ENCODE measurements at regions not wholly inside any gene's neighbourhood (a gene's known extent, or its start where the extent isn't known, plus 50 kb on each side); places are given as distances from the start of the nearest gene placed in this dataset.
A peak's percentile ranks its signal among the peaks of the same experiment; 100 is the strongest.
"Not testable (repeated sequence)": the region's sequence is repeated elsewhere in the genome, so short reads cannot be mapped to it uniquely, and the experiment has no call there.

DNA sequence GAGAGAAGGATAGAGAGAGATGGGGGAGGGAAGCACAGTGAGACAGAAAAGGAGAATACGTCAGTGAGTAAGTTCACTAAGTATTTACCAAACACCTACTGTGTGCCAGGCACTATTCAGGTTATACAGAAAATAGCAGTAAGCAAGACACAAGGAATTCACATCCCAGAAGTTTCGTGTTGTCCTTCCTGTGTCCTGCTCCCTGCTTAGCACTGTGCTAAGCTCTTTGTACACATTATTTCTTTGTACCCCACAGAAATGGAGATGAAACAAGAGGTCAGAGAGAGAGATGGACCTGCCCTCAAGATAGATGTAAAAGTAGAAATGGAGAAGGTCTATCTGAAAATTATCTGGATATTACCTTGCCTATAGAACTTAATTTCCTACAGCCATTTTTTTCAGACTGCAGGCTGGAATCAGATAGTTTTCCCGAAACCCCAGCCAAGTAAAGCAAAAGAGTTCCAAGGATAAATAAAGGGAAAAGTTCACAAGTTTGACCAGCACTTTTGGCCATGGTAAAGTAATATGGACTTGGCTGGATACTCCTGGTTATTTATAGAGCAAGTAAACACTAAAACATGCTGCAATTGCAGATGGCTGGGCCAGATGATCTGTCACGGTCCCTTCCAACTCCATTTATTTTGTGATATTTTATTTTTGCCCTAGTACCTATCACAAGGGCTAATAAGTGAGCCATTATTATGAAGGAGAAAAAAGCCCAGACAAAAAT is 353.7 kb upstream of the SLC7A11 start:
- H3K27me3 ChIP-seq (ENCODE audit: insufficient read depth, low read length, poor library complexity, severe bottlenecking): no peaks in the 10 kb centered on the region
- no peaks in the 10 kb centered on the region for H3K4me1 ChIP-seq (ENCODE audit: insufficient read depth, low read length)
- ChIA-PET CTCF (no interaction called here), POLR2A (no interaction called here)
- H3K9me3 Mint-ChIP-seq: peaks cover 0 to 5% (median 0%) of the 10 kb centered on the region in 5 donors
- no peak overlapping the region for H3K27ac ChIP-seq (ENCODE audit: low read depth, low read length)
- no peak for DNase-seq
- no peaks in the 10 kb centered on the region for H3K9me3 ChIP-seq (ENCODE audit: low read length)
- no peaks in the 10 kb centered on the region for H3K36me3 ChIP-seq (ENCODE audit: insufficient read depth, low read length)
- no peak overlapping the region for H3K27ac Mint-ChIP-seq
- no peaks in the 10 kb centered on the region for H3K36me3 Mint-ChIP-seq
- no peaks in the 10 kb centered on the region for H3K4me1 Mint-ChIP-seq
- no peak overlapping the region for H3K4me3 Mint-ChIP-seq
- no peak overlapping the region for H3K4me3 ChIP-seq (ENCODE audit: low read length)
- H3K27me3 Mint-ChIP-seq: peaks cover 0 to 1% of the 10 kb centered on the region in 2 donors

- H3K27me3 ChIP-seq (ENCODE audit: insufficient read depth, low read length, poor library complexity, severe bottlenecking): no peaks in the 10 kb centered on the region
- H3K4me1 ChIP-seq (ENCODE audit: insufficient read depth, low read length): no peaks in the 10 kb centered on the region
- no peak overlapping the region for H3K4me3 ChIP-seq (ENCODE audit: low read length)
- CTCF ChIA-PET: no interaction called here
- DNase-seq: no peak
- H3K36me3 Mint-ChIP-seq: no peaks in the 10 kb centered on the region
- no peaks in the 10 kb centered on the region for H3K36me3 ChIP-seq (ENCODE audit: insufficient read depth, low read length)
- peaks cover 0 to 4% (median 0%) of the 10 kb centered on the region in 5 donors for H3K9me3 Mint-ChIP-seq
- H3K4me1 Mint-ChIP-seq: no peaks in the 10 kb centered on the region
- no peak overlapping the region for H3K4me3 Mint-ChIP-seq
- H3K9me3 ChIP-seq (ENCODE audit: low read length): no peaks in the 10 kb centered on the region
- no peak overlapping the region for H3K27ac Mint-ChIP-seq
- no peak overlapping the region for H3K27ac ChIP-seq (ENCODE audit: low read depth, low read length)
- POLR2A ChIA-PET: no interaction called here
- peaks cover 0 to 1% of the 10 kb centered on the region in 2 donors for H3K27me3 Mint-ChIP-seq
Observed at GRCh38 chr4:138595171-138595570, 353.0 kb upstream of the SLC7A11 start.

- DNase-seq: no peak
- Histone ChIP-seq H3K4me3 (ENCODE audit: low read length) (no peak overlapping the region), H3K9me3 (ENCODE audit: low read length) (no peaks in the 10 kb centered on the region), H3K27me3 (ENCODE audit: insufficient read depth, low read length, poor library complexity, severe bottlenecking) (no peaks in the 10 kb centered on the region), H3K4me1 (ENCODE audit: insufficient read depth, low read length) (no peaks in the 10 kb centered on the region), H3K36me3 (ENCODE audit: insufficient read depth, low read length) (no peaks in the 10 kb centered on the region), H3K27ac (ENCODE audit: low read depth, low read length) (no peak overlapping the region)
- Mint-ChIP-seq H3K9me3 (peaks cover 0 to 2% (median 0%) of the 10 kb centered on the region in 5 donors), H3K27me3 (peaks cover 0 to 1% of the 10 kb centered on the region in 2 donors), H3K36me3 (no peaks in the 10 kb centered on the region), H3K4me1 (no peaks in the 10 kb centered on the region), H3K27ac (no peak overlapping the region), H3K4me3 (no peak overlapping the region)
- ChIA-PET POLR2A (interaction anchor here (0.6 kb wide), 1 partner anchor 785 kb away, joined by 5 read pairs; no protein-coding TSS in a partner anchor), CTCF (no interaction called here)
Observed at GRCh38 chr4:138592796-138593195, 350.6 kb upstream of the SLC7A11 start.

DNA sequence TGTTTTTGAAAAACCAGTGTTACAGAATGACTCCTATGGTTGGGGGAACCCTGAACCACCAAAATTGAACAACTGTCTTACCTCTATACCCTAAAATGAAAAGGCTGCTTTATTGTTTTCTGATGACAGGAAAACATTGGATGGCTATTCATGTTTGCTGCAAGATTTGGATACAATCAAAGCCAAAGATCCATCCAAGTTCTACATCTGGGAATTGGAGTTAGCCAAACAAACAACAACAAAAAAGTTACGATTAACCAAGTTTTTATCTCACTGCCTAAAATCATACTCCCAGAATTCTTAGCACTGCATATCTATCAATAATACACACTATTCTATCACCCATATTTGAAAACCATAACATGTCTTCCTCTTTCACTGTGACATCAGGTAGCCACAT is 349.7 kb upstream of the SLC7A11 start:
- no peaks in the 10 kb centered on the region for H3K4me1 Mint-ChIP-seq
- ChIA-PET POLR2A (no interaction called here), CTCF (no interaction called here)
- Histone ChIP-seq H3K4me1 (ENCODE audit: insufficient read depth, low read length) (no peaks in the 10 kb centered on the region), H3K27ac (ENCODE audit: low read depth, low read length) (no peak overlapping the region), H3K9me3 (ENCODE audit: low read length) (no peaks in the 10 kb centered on the region), H3K4me3 (ENCODE audit: low read length) (no peak overlapping the region), H3K27me3 (ENCODE audit: insufficient read depth, low read length, poor library complexity, severe bottlenecking) (no peaks in the 10 kb centered on the region), H3K36me3 (ENCODE audit: insufficient read depth, low read length) (no peaks in the 10 kb centered on the region)
- H3K9me3 Mint-ChIP-seq: peaks cover 0 to 2% (median 0%) of the 10 kb centered on the region in 5 donors
- no peak for DNase-seq
- H3K4me3 Mint-ChIP-seq: no peak overlapping the region
- no peaks in the 10 kb centered on the region for H3K36me3 Mint-ChIP-seq
- H3K27ac Mint-ChIP-seq: no peak overlapping the region
- H3K27me3 Mint-ChIP-seq: peaks cover 0 to 1% of the 10 kb centered on the region in 2 donors

DNA sequence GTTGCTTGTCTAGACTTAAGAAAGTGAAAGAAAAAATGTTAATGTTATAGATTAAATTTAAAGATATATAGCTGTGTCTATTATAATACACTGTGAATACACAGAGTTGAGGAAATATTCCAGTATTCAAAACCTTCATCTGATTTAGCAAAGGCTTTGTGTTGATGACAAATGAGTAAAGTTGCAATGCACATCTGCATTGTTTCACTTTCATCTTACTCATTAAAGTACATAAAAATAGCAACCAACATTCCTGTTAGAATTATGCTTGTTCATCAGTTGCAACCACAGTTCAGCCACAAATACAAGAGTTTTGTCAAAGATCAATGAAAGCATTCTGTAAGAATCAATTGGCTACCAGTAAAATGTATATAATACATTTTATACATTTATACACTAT is 346.4 kb upstream of the SLC7A11 start:
- Histone ChIP-seq H3K9me3 (ENCODE audit: low read length) (no peaks in the 10 kb centered on the region), H3K27ac (ENCODE audit: low read depth, low read length) (no peak overlapping the region), H3K27me3 (ENCODE audit: insufficient read depth, low read length, poor library complexity, severe bottlenecking) (no peaks in the 10 kb centered on the region), H3K4me1 (ENCODE audit: insufficient read depth, low read length) (no peaks in the 10 kb centered on the region), H3K36me3 (ENCODE audit: insufficient read depth, low read length) (no peaks in the 10 kb centered on the region), H3K4me3 (ENCODE audit: low read length) (no peak overlapping the region)
- no peaks in the 10 kb centered on the region for H3K27me3 Mint-ChIP-seq
- H3K27ac Mint-ChIP-seq: no peak overlapping the region
- ChIA-PET CTCF (no interaction called here), POLR2A (no interaction called here)
- no peaks in the 10 kb centered on the region for H3K36me3 Mint-ChIP-seq
- H3K4me3 Mint-ChIP-seq: no peak overlapping the region
- no peaks in the 10 kb centered on the region for H3K4me1 Mint-ChIP-seq
- no peak for DNase-seq
- peaks cover 0 to 4% (median 0%) of the 10 kb centered on the region in 5 donors for H3K9me3 Mint-ChIP-seq

GRCh38 chr4:138579146-138579545 is 337.0 kb upstream of the SLC7A11 start:
- POLR2A ChIA-PET: no interaction called here
- H3K4me1 ChIP-seq (ENCODE audit: insufficient read depth, low read length): no peaks in the 10 kb centered on the region
- H3K9me3 ChIP-seq (ENCODE audit: low read length): no peaks in the 10 kb centered on the region
- H3K36me3 ChIP-seq (ENCODE audit: insufficient read depth, low read length): no peaks in the 10 kb centered on the region
- no peak overlapping the region for H3K4me3 Mint-ChIP-seq
- CTCF ChIA-PET: no interaction called here
- H3K4me1 Mint-ChIP-seq: no peaks in the 10 kb centered on the region
- no peaks in the 10 kb centered on the region for H3K27me3 Mint-ChIP-seq
- no peak overlapping the region for H3K27ac Mint-ChIP-seq
- H3K9me3 Mint-ChIP-seq: peaks cover 17 to 48% (median 24%) of the 10 kb centered on the region in 5 donors
- DNase-seq: no peak
- no peaks in the 10 kb centered on the region for H3K27me3 ChIP-seq (ENCODE audit: insufficient read depth, low read length, poor library complexity, severe bottlenecking)
- H3K36me3 Mint-ChIP-seq: no peaks in the 10 kb centered on the region
- no peak overlapping the region for H3K27ac ChIP-seq (ENCODE audit: low read depth, low read length)
- H3K4me3 ChIP-seq (ENCODE audit: low read length): no peak overlapping the region

- H3K4me1 Mint-ChIP-seq; H3K27ac ChIP-seq (ENCODE audit: low read depth, low read length); H3K4me3 Mint-ChIP-seq; H3K36me3 ChIP-seq (ENCODE audit: insufficient read depth, low read length); H3K27me3 ChIP-seq (ENCODE audit: insufficient read depth, low read length, poor library complexity, severe bottlenecking); DNase-seq; H3K27me3 Mint-ChIP-seq; H3K36me3 Mint-ChIP-seq; CTCF ChIA-PET; POLR2A ChIA-PET; H3K4me3 ChIP-seq (ENCODE audit: low read length); H3K9me3 ChIP-seq (ENCODE audit: low read length); H3K4me1 ChIP-seq (ENCODE audit: insufficient read depth, low read length): not testable (repeated sequence)
- peaks cover 17 to 48% (median 24%) of the 10 kb centered on the region in 5 donors for H3K9me3 Mint-ChIP-seq
- H3K27ac Mint-ChIP-seq: peak overlapping the region in 1 of 8 donors; percentile 69
Observed at GRCh38 chr4:138577826-138578225, 335.7 kb upstream of the SLC7A11 start.

DNA sequence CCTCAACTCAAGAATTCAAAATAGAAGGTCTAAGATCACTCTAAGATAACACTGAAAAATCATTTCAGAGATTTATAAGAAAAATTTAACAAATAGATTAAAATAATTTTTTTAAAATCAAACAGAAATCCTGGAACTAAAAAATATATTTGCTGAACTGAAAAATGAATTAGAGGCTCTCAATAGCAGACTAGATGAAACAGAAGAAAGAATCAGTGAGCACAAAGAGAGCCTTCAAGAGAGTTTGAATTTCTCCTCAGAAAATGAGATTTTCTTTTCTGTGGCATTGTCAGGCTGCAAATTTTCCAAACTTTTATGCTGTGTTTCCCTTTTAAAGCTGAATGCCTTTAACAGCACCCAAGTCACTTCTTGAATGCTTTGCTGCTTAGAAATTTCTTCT is 335.0 kb upstream of the SLC7A11 start:
- CTCF ChIA-PET: no interaction called here
- no peak for DNase-seq
- H3K4me1 Mint-ChIP-seq: no peaks in the 10 kb centered on the region
- Histone ChIP-seq H3K27ac (ENCODE audit: low read depth, low read length) (no peak overlapping the region), H3K36me3 (ENCODE audit: insufficient read depth, low read length) (no peaks in the 10 kb centered on the region), H3K4me3 (ENCODE audit: low read length) (no peak overlapping the region), H3K4me1 (ENCODE audit: insufficient read depth, low read length) (no peaks in the 10 kb centered on the region), H3K9me3 (ENCODE audit: low read length) (no peaks in the 10 kb centered on the region), H3K27me3 (ENCODE audit: insufficient read depth, low read length, poor library complexity, severe bottlenecking) (no peaks in the 10 kb centered on the region)
- H3K9me3 Mint-ChIP-seq: peaks cover 17 to 45% (median 22%) of the 10 kb centered on the region in 5 donors
- no peak overlapping the region for H3K4me3 Mint-ChIP-seq
- no peaks in the 10 kb centered on the region for H3K27me3 Mint-ChIP-seq
- no peaks in the 10 kb centered on the region for H3K36me3 Mint-ChIP-seq
- POLR2A ChIA-PET: no interaction called here
- H3K27ac Mint-ChIP-seq: no peak overlapping the region

Data from CD8-positive, alpha-beta memory T cell (primary cell).